ENCODE measurements at regions not wholly inside any gene's neighbourhood (a gene's known extent, or its start where the extent isn't known, plus 50 kb on each side); places are given as distances from the start of the nearest gene placed in this dataset.

DNA sequence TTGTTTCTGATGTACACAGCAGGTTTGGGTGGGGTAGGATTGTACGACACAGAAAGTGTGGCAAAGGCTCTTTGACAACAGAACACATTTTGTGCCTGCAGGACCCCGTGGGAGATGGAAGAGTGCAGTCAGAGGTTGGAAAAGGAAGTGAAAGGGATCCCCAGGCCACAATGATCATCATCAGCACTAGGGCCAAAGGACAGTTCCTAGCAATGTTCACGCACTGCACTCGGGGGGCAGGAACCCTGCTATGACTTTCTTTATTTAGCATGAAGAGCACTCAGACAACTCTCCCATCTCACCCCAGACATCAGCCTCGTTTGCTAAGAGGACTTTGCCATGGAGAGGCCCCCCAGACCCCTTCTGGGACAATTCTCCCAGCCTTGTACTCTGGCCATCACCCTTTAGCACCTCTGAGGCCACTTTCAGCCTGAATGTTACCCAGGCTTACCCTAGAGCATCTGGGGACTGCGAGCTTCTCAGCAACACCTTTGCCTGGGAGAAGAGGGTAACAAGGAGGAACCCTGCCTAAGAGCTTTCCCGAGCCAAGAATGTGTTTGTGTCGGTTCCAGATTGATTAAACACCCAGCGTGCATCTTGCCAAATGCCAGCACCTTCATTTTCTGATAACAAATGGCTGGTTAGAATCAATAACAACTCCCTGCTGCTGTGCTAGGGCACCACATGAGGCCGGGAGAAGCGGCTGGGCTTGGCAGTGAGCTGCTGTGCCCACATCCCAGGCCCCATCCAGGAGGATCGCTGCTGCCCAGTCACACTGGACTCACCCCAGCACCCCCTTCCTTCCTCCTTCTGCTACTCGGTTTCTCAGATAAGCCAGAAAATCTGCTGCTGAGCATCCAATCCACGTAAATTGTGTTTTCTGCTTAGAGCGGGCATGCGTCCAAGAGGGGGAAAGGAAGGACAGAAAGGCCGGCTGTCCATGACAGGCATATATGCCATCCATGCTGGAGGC is 633.1 kb downstream of the AJAP1 start:
- DNase-seq (ENCODE audit: low read depth) = no peak
- no peak overlapping the region for H3K4me3 ChIP-seq (replicated peaks; ENCODE audit: low read depth, low read length)
- TF ChIP-seq, protein P1, sequence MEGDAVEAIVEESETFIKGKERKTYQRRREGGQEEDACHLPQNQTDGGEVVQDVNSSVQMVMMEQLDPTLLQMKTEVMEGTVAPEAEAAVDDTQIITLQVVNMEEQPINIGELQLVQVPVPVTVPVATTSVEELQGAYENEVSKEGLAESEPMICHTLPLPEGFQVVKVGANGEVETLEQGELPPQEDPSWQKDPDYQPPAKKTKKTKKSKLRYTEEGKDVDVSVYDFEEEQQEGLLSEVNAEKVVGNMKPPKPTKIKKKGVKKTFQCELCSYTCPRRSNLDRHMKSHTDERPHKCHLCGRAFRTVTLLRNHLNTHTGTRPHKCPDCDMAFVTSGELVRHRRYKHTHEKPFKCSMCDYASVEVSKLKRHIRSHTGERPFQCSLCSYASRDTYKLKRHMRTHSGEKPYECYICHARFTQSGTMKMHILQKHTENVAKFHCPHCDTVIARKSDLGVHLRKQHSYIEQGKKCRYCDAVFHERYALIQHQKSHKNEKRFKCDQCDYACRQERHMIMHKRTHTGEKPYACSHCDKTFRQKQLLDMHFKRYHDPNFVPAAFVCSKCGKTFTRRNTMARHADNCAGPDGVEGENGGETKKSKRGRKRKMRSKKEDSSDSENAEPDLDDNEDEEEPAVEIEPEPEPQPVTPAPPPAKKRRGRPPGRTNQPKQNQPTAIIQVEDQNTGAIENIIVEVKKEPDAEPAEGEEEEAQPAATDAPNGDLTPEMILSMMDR (IDR thresholded peaks at IDR 0.05; ENCODE audit: low read length, missing control alignments) = no peak

DNA sequence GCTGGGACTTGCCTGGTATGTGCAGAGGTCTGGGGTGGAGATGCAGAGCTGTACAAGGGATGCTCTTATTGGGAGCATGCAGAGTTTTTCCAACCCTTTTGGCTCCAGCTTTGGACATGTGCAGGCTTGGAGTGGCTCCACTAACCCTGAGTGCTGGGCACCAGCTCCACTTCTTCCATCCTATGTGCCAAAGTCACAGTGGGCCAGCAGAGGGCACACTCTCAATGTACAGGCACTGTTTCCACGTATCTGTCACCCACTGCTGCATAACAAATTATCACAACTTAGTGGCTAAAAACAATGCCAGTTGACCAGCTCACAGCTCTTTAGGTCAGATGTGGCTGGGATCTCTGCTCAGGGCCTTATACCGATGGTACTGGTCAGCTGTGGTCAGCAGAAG is 631.8 kb downstream of the AJAP1 start:
- H3K4me3 ChIP-seq (replicated peaks; ENCODE audit: low read depth, low read length) = no peak overlapping the region
- no peak for DNase-seq (ENCODE audit: low read depth)
- TF ChIP-seq, protein P1 (IDR thresholded peaks at IDR 0.05; ENCODE audit: low read length, missing control alignments) = no peak

DNA sequence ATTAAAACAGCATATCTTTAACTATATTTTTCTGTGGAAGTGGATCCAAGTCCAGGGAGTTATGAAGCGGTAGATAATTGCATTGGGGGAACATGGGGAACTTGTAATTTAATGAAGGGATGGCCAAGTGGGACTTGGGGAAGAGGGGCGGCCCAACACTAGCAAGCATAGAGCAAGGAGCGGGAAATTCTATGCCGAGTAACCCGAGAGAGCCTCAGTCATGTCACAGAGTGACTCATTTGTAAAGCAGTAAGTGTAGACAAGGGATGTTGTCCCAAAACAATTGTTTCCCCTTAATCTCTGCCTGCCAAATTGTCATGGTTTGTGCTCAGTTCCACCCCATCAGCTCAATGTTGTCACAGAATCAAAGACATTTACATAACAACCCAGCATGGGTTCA is 620.1 kb downstream of the AJAP1 start:
- DNase-seq (ENCODE audit: low read depth) = no peak
- TF ChIP-seq, protein P1 (IDR thresholded peaks at IDR 0.05; ENCODE audit: low read length, missing control alignments) = no peak
- H3K4me3 ChIP-seq (replicated peaks; ENCODE audit: low read depth, low read length) = no peak overlapping the region

DNA sequence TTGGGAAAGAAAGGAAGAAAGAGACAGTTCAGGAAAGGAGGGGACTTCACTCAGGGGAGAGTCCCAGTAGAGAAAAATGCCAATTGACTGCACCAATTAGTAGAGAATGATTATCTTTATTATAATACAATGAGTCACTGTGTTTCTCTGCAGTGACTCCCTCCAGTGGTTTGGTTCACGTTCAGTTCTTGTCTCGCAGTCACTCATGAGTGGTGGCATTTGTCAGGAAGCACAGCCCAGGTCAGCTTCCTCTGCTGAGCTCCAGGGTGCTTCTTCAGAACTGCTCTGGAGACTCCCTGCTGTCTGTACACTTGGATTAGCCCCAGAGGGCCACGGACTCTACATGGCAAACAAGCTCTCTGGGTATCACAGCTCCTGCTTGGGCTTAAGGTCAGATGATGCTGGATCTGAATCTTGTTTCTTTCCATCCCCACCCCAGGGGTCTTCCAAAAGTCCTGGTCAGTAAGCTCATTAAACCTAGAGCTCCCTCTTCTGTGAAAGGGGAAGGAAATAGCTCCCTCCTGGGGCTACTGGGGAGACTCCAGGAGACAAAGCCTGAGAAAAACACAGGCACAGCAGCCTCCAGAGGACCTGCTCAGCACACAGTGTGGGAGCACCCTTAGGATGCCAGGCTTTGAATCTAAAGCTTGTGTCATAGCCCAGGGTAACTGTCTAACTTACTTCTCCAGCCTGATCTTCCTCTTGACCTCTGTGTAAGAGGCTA is 619.0 kb downstream of the AJAP1 start:
- no peak for DNase-seq (ENCODE audit: low read depth)
- no peak overlapping the region for H3K4me3 ChIP-seq (replicated peaks; ENCODE audit: low read depth, low read length)
- TF ChIP-seq, protein P1 (IDR thresholded peaks at IDR 0.05; ENCODE audit: low read length, missing control alignments) = no peak

DNA sequence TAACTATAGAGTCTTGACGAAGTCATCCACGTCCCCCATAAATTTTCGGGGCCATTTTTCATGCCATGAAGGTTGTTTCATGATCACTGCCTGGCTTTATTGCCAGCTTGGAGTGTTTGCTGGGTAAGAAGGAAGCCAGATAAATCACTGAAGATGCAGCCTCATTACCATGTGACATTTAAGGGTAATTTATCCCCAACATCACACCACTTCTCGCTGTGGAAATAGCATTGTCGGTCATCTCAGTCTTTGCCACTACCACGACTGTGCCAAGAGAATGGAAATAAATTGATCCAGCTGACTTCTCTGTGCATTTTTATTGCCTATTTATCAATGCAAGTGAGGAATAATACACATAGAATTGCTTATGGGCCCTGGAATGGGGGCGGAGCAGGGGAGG is 617.9 kb downstream of the AJAP1 start:
- no peak for DNase-seq (ENCODE audit: low read depth)
- TF ChIP-seq, protein P1 (IDR thresholded peaks at IDR 0.05; ENCODE audit: low read length, missing control alignments) = no peak
- H3K4me3 ChIP-seq (replicated peaks; ENCODE audit: low read depth, low read length) = no peak overlapping the region

DNA sequence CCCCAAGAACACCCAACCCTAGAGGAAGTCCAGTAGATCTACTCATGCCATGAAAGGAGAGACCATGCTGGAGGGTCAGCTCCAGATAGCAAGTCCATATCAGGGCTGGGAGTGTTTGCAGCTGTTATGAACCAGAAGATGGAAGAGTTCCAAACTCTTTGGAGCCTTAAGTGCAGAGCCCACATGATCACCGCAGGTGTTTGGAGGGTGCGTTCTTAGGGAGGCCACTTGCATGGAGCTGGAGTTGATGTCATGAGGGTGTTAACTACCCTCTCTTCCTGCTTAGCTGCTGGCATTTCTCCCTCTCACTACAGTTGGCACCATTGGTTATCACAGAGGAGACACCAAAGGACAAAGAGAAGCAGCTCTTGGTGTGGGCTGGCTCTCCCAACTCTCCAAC is 616.9 kb downstream of the AJAP1 start:
- TF ChIP-seq, protein P1 (IDR thresholded peaks at IDR 0.05; ENCODE audit: low read length, missing control alignments) = no peak
- no peak overlapping the region for H3K4me3 ChIP-seq (replicated peaks; ENCODE audit: low read depth, low read length)
- no peak for DNase-seq (ENCODE audit: low read depth)

Data from fibroblast of pulmonary artery (primary cell).